Loucy (cell line): ENCODE measurements at regions not wholly inside any gene's neighbourhood (a gene's known extent, or its start where the extent isn't known, plus 50 kb on each side); places are given as distances from the start of the nearest gene placed in this dataset.

ENCODE experiments used
- H2AFZ ChIP-seq: fragments of 200-600 bp; sonication (generic); 2 replicates; pipeline ENCODE4 v1.6.0; 2016; ENCODE audit warnings: antibody characterized with exemption, mild to moderate bottlenecking, low read length, moderate library complexity
- H3F3A ChIP-seq: fragments of 200-600 bp; 2 replicates; pipeline ENCODE4 v1.6.0; 2016; ENCODE audit warnings: antibody characterized with exemption, low read depth, mild to moderate bottlenecking
- H3K27me3 ChIP-seq: fragments of 200-600 bp; sonication (generic); 2 replicates; pipeline ENCODE4 v1.6.1; 2014; ENCODE audit warnings: low read length, mild to moderate bottlenecking; ENCODE audit not compliant: insufficient read depth, poor library complexity, severe bottlenecking
- H3K36me3 ChIP-seq: fragments of 200-600 bp; sonication (generic); 2 replicates; pipeline ENCODE4 v1.6.1; 2016; ENCODE audit warnings: low read length; ENCODE audit not compliant: insufficient read depth
- H3K4me1 ChIP-seq: fragments of 200-600 bp; sonication (generic); 2 replicates; pipeline ENCODE4 v1.5.1; 2014; ENCODE audit warnings: low read length, mild to moderate bottlenecking; ENCODE audit not compliant: insufficient read depth, poor library complexity, severe bottlenecking
- H3K4me2 ChIP-seq: fragments of 200-600 bp; sonication (generic); 2 replicates; pipeline ENCODE4 v1.6.0; 2014; ENCODE audit warnings: antibody characterized with exemption, low read length, low read depth, mild to moderate bottlenecking; ENCODE audit not compliant: poor library complexity, severe bottlenecking
- H3K4me3 ChIP-seq: fragments of 200-600 bp; sonication (generic); 2 replicates; pipeline ENCODE4 v1.5.1; 2014; ENCODE audit warnings: low read length, mild to moderate bottlenecking, mixed read lengths; ENCODE audit not compliant: poor library complexity, severe bottlenecking
- H3K79me2 ChIP-seq: fragments of 200-600 bp; sonication (generic); 2 replicates; pipeline ENCODE4 v1.6.1; 2014; ENCODE audit warnings: low read length; ENCODE audit not compliant: insufficient read depth
- H3K9ac ChIP-seq: fragments of 200-600 bp; sonication (generic); 2 replicates; pipeline ENCODE4 v1.6.0; 2014; ENCODE audit warnings: mild to moderate bottlenecking, low read depth, low read length, moderate library complexity; ENCODE audit not compliant: poor library complexity, severe bottlenecking
- H3K9me2 ChIP-seq: fragments of 200-600 bp; sonication (generic); replicated peaks from 2 replicates; pipeline ENCODE4 v1.6.1; 2016; ENCODE audit warnings: low read depth, low read length, mixed read lengths
- H3K9me3 ChIP-seq: fragments of 200-600 bp; sonication (generic); 2 replicates; pipeline ENCODE4 v1.6.1; 2014; ENCODE audit warnings: mild to moderate bottlenecking, antibody characterized with exemption, low read length, low read depth; ENCODE audit not compliant: insufficient read depth
- H4K20me1 ChIP-seq: fragments of 200-600 bp; sonication (generic); 2 replicates; pipeline ENCODE4 v1.6.0; 2014; ENCODE audit warnings: antibody characterized with exemption, low read length, mild to moderate bottlenecking; ENCODE audit not compliant: insufficient read depth, poor library complexity, severe bottlenecking
- CTCF ChIP-seq: fragments of 200-600 bp; sonication (generic); conservative IDR thresholded peaks from 2 replicates; pipeline ENCODE4 v1.5.1; 2014; ENCODE audit warnings: mild to moderate bottlenecking, antibody characterized with exemption, low read length
- EZH2phosphoT487 ChIP-seq: fragments of 200-600 bp; IDR thresholded peaks from 2 replicates; pipeline ENCODE4 v1.6.1; 2018; ENCODE audit warnings: antibody characterized with exemption, mild to moderate bottlenecking, moderate library complexity, borderline replicate concordance

- Histone ChIP-seq H4K20me1 (no peaks in the 10 kb centered on the region), H3K79me2 (no peaks in the 10 kb centered on the region), H3K9me2 (no peaks in the 10 kb centered on the region), H3K9me3 (no peaks in the 10 kb centered on the region), H3K4me2 (no peak overlapping the region), H3K9ac (no peak overlapping the region), H3K36me3 (no peaks in the 10 kb centered on the region), H3K4me1 (no peaks in the 10 kb centered on the region), H3F3A (no peaks in the 10 kb centered on the region), H2AFZ (no peak overlapping the region), H3K4me3 (no peak overlapping the region), H3K27me3 (no peaks in the 10 kb centered on the region)
- TF ChIP-seq EZH2phosphoT487 (no peak), CTCF (no peak)
Observed at GRCh38 chr2:31711737-31712136, 131.0 kb upstream of the SRD5A2 start.

- no peaks in the 10 kb centered on the region for H3K9me2 ChIP-seq
- no peak overlapping the region for H2AFZ ChIP-seq
- no peaks in the 10 kb centered on the region for H3K9me3 ChIP-seq
Observed at GRCh38 chr2:31710121-31710520, 129.4 kb upstream of the SRD5A2 start.

DNA sequence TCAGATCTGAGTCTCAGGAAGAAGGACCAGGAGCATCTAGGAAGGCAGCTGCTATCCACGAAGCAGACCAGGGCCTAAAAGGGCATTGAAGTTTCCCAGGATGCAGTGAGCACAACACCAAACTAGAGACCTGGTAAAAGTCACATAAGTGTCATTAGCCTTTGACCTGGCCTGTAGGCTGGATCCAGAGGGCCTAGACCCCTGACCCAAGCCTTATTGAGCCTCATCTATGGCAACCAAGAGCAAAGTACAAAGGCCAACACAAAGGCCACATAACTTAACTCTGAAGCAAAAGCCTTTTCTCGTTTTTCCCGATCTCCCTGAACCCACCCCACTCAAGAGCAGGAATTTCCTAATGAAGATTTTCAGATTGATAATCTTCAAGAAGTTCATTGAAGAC, 127.3 kb upstream of the SRD5A2 start:
- Histone ChIP-seq H3K9me3 (no peaks in the 10 kb centered on the region), H3K9me2 (no peaks in the 10 kb centered on the region), H3K27me3 (no peaks in the 10 kb centered on the region), H3K36me3 (no peaks in the 10 kb centered on the region), H3K9ac (no peak overlapping the region), H3K4me1 (no peaks in the 10 kb centered on the region), H3F3A (no peaks in the 10 kb centered on the region), H2AFZ (no peak overlapping the region), H3K4me3 (no peak overlapping the region), H3K79me2 (no peaks in the 10 kb centered on the region), H4K20me1 (no peaks in the 10 kb centered on the region), H3K4me2 (no peak overlapping the region)
- TF ChIP-seq EZH2phosphoT487 (no peak), CTCF (no peak)

More at GRCh38 chr2:31710121-31710520, 129.4 kb upstream of the SRD5A2 start:
- Histone ChIP-seq H3K4me3 (no peak overlapping the region), H4K20me1 (no peaks in the 10 kb centered on the region), H3K79me2 (no peaks in the 10 kb centered on the region), H3K4me1 (no peaks in the 10 kb centered on the region), H3K4me2 (no peak overlapping the region), H3K9ac (no peak overlapping the region), H3K27me3 (no peaks in the 10 kb centered on the region), H3F3A (no peaks in the 10 kb centered on the region), H3K36me3 (no peaks in the 10 kb centered on the region)
- TF ChIP-seq EZH2phosphoT487 (no peak), CTCF (no peak)
